GM19324 (cell line): ENCODE measurements at regions not wholly inside any gene's neighbourhood (a gene's known extent, or its start where the extent isn't known, plus 50 kb on each side); places are given as distances from the start of the nearest gene placed in this dataset.

Experiments
- ATAC-seq: cut with Tn5 transposase; IDR thresholded peaks from one replicate; pipeline ENCODE4 v1.9.1; 2021; ENCODE audit warnings: mild to moderate bottlenecking, moderate library complexity; ENCODE audit not compliant: unreplicated experiment, low FRiP score

DNA sequence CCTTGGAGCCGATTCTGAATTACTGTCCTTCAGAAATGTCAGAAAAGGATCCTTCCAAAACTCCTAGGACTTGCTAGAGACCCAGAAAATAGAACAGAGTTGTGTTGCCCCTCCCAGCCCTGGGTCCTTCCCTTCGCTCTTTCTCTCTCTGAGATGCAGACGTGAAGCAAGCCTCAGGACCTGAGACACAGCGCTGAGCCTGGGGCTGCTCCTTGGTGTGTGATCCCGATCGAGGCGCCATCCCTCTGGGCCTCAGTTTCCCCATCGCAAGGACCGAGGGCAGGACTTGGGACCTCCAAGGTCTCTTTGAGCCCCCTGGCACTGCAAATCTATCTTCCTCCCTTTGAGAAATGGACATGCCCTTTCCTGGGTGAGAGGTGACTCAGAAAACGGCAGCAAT lies 533.5 kb downstream of the TBC1D22A start:
- ATAC-seq: no peak

DNA sequence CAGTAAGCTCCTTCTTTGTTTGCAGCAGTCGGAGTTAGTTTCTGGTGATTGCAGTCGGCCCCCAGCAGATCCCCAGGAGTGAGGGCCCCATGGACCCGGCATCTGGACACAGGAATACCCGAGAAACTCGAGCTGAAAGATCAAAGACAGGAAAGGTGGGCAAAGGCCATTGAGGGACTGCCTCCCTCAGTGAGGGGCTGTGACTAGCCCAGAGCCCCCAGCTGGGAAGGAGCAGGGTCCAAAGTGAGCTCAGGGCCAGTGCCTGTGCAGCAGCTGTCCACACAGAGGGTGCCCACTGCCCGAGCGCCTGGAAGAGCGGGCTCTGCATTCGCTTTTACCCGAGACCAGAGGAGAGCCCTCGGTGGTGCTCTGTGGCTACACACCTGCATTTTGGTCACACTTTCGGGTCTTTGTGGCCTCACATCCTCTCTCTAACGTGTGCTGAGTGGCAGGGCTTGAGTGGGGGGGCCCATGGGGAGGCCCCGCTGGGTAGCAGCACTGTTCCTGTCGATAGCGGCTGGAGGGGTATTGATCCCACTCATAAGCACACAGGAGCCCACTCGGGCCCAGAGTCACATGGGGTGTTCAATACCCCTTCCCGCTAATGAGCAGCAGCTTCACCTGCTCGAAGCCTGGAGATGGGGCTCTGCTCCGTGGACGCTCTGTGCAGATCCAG lies 532.9 kb downstream of the TBC1D22A start:
- no peak for ATAC-seq

DNA sequence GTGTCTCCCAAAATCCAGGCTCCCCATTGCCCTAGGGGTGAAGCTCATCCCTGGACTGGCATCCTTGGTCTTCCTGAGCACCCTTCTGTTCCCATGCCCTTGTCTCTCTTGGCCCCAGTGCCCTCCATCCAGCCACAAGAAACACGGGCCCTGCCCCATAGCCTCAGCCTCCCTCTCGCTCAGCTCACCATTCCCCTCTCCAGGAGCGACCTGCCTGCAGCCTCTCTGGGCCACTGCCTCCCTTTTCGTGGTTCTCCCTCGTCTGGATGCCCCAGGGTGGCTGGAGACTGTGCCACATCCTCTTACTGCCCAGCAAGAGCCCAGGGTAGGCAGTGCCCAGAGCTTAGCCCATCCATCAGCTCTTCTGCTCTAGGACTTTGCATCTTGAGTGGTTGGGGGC lies 532.1 kb downstream of the TBC1D22A start:
- ATAC-seq: no peak

DNA sequence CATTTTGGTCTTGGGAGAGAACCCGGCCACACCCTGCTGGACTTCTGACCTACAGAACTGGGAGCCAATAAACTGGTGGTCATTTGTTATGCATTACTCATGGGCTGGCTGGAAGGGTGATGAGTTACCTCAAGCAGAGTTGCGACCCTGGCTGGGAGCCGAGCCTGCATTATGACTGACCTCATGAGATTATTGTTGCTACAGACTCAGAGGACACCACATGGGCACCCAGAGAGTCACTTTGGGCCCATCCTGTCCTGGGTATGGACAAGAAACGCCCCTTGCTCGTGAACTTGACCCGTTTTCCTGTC lies 531.7 kb downstream of the TBC1D22A start:
- no peak for ATAC-seq

DNA sequence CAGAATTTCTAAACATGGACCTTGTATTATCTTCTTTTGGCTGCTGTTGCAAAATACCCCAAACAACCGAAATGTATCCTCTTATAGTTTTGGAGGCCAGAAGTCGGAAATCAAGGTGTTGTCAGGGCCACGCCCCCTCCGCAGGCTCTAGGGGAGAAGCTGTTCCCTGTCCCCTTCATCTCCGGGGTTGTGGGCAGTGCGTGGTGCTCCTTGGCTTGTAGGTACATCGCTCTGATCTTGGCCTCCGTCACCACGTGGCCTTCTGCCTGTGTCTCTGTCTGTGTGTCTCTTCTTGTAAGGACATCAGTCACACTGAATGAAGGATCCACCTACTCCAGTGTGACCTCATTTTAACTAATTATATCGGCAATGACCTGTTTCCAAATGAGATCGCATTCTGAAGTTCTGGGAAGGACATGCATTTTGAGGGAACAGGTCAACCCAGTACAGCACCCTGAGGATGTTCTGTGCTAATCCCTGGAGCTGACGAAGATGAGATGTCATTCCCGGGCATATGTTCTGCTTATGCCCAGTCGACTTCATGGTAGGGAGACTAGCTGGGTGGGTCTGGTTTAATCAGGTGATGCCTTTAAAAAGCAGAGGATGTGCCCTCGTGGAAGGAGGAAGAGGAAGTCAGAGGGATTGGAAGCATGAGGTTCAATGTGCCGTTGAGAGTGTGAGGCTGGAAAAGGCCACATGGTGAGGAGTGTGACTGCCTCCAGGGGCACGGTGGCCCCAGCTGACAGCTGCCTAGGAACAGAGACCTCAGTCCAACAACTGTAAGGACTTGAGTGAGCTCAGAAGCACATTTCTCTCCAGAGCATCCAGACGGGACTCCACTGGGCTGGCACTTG lies 531.1 kb downstream of the TBC1D22A start:
- no peak for ATAC-seq

DNA sequence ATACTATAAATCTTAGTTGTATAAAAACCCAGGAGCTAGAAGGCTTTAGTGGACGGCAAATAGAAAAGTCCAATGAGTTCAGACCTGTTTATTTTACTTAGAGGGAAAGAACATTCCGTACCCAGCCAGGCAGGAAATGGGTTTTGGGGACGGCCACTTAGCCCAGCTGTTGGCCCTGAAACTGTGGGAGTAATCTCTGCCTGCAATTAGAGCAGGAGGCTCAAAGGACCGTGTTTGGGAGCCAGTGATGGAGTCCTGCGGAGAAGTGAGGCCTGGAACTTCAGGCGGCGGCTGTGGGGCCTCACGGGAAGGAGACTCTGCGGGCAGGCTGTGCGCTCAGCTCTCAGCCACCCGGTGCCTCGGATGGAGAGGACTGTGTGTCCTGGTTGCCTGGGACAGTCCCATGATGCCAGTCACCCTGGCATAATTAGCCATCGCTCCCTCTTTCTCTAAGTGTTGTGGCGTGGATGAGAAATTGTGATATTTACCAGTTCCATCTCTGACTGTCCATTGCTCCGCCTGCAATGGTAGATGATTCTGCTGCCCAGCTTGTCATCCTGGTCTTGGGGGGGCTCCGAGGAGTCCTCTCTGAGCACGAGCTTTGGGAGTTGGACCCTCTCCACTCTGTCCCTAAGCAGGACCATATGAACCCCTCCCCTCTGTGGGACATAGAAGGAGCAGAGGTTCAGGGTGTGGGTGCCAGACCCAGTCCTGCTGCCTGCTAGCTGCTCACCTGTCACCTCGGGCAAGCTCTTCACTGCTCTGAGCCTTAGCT lies 530.3 kb downstream of the TBC1D22A start:
- no peak for ATAC-seq

DNA sequence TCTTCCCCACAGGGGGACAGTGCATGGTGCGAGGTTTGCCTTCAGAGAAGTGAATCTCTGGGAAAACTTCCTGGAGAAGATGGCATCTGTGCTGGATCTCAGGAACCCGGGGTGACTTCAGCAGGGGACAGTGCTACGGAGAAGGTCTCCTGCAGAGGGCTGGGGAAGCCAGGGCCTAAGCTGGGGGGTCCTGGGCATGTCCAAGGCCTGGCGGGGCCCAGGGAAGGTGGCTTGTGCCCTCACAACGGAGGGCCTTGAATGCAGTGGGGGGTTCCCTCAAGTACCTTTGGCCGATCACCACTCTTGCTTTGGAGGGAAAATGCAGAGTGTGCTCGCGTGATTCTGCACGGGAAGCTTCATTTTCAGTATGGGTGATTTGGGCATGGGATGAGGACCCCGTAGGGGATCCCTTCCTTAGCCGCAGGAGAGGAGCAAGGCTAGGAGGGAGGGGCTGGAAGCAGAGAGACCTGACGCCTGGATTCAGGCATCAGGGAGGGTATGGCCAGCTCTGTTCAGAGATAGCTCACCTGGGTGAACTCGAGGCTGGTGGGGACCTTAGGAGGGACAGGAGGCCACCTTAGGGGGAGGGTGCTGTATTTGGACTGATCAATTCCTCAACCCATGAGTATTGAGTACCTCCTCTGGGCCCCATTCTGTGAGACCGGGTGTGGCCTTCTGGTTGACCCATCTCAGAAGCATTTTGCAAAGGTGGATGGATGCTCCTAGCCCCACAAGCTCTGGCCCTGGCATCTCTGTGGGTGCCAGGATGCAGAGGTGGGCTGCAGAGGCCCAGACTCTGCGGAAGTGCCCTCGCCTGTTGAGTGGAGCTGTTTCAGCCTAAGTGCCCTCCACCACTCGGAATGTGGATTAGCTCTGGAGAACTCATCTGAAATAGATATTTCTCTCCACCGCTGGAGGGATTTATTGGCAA lies 529.4 kb downstream of the TBC1D22A start:
- no peak for ATAC-seq

DNA sequence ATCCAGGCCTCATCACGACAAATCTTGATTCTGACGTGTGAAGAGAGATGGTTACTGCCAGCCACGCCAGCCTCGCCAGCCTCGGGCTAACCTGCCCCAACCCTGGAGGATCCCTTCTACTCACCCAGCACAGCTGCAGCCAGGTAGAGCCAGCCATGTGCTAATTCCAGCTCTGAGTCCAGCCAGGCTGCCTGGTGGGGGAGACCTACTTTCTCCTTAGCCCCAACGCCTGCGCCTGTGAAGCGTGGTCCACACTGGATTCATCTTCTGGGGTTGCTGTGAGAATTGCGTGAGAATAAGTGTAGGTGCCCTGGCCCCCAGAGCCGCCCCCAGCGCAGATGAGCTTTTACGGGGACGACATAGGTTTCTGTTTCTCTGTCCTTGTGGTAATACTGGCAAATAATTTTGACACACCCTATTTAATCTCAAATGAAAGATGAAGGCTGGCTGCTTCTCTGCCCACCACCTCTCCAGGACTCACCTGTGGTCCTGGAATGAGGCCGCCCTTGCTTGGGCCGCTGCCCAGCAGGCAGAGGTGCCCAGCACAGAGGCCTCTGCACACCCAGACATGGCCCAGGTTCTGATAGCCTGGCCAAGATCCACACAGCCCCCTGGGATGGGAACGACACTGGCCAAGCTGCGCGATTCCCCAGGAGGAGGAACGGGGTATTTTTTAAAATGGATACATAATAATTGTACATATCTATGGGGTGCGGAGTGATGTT lies 528.4 kb downstream of the TBC1D22A start:
- no peak for ATAC-seq

DNA sequence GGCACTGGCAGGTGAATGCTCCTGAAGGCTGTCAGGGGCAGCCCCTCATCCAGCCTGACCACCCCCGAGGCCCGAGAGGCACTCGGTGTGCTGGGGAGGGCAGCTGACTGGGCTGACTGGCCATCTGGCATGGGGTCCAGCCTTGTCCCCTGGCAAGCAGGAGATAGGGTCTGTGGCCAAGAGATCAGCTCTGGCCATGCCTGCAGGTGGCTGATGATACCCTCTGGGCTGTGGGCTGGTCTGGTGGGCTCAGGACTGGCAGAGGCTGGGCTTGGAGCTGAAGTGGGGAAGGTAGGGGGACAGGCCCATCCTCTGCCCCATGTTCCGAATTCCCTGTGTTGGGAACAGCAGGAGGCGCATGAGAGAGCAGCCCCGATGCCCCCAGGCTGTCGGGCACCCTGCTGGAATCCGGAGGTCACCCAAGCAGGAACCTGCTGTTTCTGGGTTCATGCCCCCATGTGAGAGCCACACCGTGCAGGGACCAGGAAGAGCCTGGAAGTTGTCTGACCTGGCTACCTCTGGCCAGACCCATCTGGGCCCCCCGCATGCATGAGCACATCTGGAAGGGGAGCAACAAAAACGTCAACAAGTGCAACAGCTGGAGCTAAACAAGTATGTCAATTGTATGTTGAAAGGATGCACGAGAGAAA lies 527.0 kb downstream of the TBC1D22A start:
- no peak for ATAC-seq

DNA sequence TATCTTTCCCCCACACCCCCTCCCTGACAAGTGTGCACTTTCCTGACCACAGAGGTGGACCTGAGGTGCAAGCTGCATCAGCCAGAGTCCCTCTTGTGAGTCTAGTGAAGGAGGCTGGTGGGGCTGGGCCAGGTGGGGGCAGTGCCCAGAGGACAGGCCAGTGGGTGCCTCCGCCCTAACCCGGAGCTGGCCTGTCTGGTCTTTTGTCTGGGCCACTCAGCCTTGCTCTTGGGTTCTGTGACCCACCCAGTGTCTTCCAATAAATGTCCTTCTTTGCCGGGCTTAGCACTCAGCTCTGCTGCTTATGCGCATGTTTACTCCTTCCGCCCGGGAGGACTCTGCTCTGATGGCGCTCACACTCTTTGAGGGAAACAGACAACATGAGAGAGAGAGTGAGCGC lies 526.2 kb downstream of the TBC1D22A start:
- ATAC-seq: no peak

DNA sequence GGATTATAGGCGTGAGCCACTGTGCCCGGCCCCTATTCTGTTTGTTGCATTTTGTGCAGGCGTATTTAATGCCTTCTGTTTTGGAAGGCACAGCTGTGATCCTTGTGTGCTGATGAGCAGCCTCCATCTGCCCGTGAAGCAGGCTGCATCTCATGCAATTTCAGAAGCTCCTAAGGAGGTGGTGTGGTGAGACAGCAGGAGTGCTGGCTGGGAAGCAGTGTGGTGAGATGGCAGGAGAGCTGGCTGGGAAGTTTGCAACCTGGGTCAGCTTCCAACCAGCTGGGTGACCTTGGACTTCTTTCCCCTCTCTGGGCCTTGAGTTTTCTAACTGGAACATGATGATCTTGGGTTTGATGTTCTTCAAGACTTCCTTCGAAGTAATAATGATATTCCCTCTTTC lies 525.1 kb downstream of the TBC1D22A start:
- no peak for ATAC-seq

DNA sequence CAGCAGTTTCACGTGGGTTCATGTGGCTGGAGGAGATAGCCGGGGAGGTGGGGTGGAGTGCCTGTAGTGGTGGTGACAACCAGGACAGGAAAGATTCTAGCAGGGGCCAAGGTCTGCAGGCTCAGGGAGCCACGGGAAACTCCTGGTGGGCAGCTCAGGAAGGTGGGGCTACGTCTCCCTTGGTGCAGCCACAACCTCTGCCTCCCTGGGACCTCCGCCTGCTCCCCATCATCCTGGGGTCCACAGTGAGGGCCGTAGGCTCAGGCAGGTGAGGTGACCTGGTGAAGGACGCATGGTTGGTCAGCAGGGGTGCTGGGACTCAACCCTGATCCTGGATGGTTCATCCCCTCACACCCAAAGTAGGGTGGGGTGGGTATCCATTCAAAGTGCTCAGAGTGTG lies 524.1 kb downstream of the TBC1D22A start:
- no peak for ATAC-seq

DNA sequence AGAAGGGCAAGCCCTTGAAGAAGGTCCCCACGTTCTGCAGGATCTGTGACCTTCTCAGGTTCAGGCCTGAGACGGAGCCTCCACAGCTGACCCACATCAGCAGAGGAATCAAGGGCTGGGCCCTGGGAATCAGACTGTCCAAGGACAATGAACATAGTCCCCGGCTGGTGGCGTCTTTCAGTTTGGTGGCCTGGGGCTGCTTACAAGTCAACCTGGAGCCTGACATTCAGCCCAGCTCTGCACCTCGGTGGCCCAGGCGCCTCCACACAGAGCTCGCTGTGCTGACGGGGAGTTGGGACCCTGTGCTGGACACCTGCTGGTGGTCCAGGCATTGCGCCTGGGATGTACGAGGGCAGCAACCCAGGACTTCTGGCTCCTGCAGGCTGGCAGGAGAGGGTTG lies 523.5 kb downstream of the TBC1D22A start:
- no peak for ATAC-seq

DNA sequence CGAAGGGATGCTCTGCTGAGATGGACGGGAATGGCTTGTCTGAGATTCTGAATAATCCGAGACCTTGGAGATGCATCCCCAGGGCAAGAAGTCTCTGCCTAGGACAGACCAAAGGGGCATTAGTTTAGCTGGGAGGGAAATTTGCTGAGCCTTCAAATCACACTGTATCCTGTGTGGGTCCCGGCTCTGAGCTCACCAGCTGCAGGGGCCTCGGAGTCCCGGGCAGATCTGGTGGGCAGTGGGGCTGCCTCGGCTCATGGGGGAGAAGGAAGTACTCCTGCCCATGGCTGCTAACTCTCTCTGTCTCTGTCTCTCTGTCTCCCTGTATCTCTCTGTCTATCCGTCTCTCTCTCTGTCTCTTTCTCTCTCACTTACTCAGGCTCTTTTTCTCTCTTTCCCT lies 522.4 kb downstream of the TBC1D22A start:
- no peak for ATAC-seq

DNA sequence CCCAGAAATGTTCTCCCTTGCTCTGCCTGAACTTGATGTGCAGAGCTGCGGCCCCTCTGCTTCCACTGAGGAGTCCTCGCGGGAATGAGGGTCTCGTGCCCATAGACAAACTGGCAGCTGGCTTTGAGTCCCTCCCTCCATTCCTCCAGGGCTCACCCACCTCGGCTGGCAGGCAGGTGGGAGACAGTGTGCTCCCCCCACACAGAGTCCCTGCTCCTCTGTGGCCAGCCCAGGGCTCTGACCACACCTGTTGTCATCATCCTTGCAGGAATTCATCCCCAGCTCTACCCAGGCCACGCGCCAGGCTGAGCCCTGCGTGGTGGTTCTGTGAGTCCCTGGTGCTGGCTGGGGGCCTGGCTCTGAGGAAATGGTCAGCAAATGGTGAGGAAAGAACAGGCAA lies 521.9 kb downstream of the TBC1D22A start:
- ATAC-seq: no peak

DNA sequence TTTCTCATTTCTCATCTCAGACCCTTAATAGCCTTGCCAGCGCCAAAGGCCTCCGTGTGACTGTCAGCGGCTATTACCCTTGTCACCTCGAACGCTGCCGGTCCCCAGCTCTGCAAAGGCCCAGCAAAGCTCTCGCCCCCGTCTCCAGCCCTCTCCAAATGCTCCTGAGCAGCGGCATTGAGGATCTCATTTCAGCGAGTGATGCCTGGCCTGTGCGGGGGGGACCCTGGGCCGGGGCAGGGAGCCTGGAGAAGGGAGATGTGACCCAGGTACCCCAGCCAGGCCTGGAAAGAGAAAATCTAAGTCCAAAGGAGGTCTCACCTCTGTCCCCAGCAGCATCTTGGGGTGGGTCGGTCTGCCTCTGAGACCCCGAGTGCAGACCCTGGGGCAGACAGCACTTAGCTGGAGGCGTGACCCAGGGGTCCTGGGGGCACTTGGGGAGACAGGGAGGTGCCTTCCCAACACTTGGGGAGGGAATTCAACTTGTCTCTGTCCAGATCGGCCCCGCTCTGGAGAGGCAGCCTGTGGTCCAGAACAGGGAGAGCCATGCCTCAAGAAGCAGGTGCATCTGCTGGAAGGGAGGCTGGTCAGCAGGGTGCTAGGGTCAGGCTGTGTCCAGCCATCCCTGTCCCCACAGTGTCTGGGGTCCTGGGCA lies 521.3 kb downstream of the TBC1D22A start:
- no peak for ATAC-seq

DNA sequence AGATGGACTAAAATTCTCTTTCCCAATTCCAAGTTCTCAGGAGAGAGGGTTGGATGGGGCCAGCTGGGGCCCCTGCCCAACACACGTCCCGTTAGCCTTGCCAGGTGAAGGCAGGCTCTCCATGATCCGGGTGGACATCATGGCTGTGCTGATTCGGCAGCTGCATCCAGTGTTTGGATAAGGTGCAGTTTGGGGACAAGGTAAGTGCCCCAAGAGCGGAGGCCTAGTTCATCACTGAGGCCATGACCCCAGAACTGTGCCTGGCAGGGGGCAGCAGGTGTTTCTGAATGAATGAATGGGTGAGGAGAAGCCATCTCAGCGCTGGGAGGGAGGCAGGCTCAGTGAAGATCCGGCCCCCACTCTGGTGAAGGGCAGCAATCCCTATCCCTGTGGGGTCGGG lies 520.4 kb downstream of the TBC1D22A start:
- no peak for ATAC-seq

DNA sequence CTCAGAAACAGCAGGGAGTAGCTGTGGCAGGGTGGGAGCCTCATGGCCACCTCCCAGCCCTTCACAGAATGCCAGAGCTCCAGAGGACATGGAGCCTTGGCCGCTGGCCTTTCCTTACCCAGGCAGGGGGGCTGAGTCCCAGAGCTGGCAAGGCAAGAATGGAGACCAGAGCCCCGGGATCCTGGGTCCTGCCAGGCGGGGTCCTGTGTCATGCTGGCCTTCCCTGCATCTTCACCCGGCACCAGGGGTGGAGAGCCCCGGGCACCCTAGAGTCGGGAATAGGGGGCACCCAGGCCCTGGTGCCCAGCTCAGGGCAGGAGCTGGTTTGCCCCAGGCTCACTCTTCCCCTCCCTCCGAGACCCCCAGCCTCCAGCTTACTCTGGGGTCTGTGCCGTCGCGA lies 519.9 kb downstream of the TBC1D22A start:
- ATAC-seq: no peak
